ENCODE measurements at regions not wholly inside any gene's neighbourhood (a gene's known extent, or its start where the extent isn't known, plus 50 kb on each side); places are given as distances from the start of the nearest gene placed in this dataset.
"Not testable (repeated sequence)": the region's sequence is repeated elsewhere in the genome, so short reads cannot be mapped to it uniquely, and the experiment has no call there.

GRCh38 chr6:21741221-21742109, 147.9 kb downstream of the SOX4 start:
- DNase-seq (ENCODE audit: low read depth in 3 of 3, low spot score in 2 of 3) = no peak

- DNase-seq (ENCODE audit: low read depth in 3 of 3, low spot score in 2 of 3) = no peak
Measured at GRCh38 chr6:21742238-21742660, 148.7 kb downstream of the SOX4 start.

- DNase-seq (ENCODE audit: low read depth in 3 of 3, low spot score in 2 of 3) = no peak
Measured at GRCh38 chr6:21744331-21744730, 150.8 kb downstream of the SOX4 start.

GRCh38 chr6:21745543-21746337, 152.2 kb downstream of the SOX4 start:
- no peak for DNase-seq (ENCODE audit: low read depth in 3 of 3, low spot score in 2 of 3)

- DNase-seq (ENCODE audit: low read depth in 3 of 3, low spot score in 2 of 3) = no peak
Measured at GRCh38 chr6:21747441-21747840, 153.9 kb downstream of the SOX4 start.

GRCh38 chr6:21748343-21749056, 154.9 kb downstream of the SOX4 start:
- no peak for DNase-seq (ENCODE audit: low read depth in 3 of 3, low spot score in 2 of 3)

GRCh38 chr6:21749754-21750153, 156.2 kb downstream of the SOX4 start:
- DNase-seq (ENCODE audit: low read depth in 3 of 3, low spot score in 2 of 3) = no peak

- no peak for DNase-seq (ENCODE audit: low read depth in 3 of 3, low spot score in 2 of 3)
Measured at GRCh38 chr6:21750575-21750974, 157.0 kb downstream of the SOX4 start.

GRCh38 chr6:21751608-21752007, 158.1 kb downstream of the SOX4 start:
- DNase-seq (ENCODE audit: low read depth in 3 of 3, low spot score in 2 of 3) = no peak

GRCh38 chr6:21752054-21752811, 158.7 kb downstream of the SOX4 start:
- DNase-seq (ENCODE audit: low read depth in 3 of 3, low spot score in 2 of 3) = no peak

- no peak for DNase-seq (ENCODE audit: low read depth in 3 of 3, low spot score in 2 of 3)
Measured at GRCh38 chr6:21753241-21754108, 159.9 kb downstream of the SOX4 start.

GRCh38 chr6:21754891-21755290, 161.3 kb downstream of the SOX4 start:
- no peak for DNase-seq (ENCODE audit: low read depth in 3 of 3, low spot score in 2 of 3)

- no peak for DNase-seq (ENCODE audit: low read depth in 3 of 3, low spot score in 2 of 3)
Measured at GRCh38 chr6:21756487-21756886, 162.9 kb downstream of the SOX4 start.

- DNase-seq (ENCODE audit: low read depth in 3 of 3, low spot score in 2 of 3) = not testable (repeated sequence)
Measured at GRCh38 chr6:21757392-21757791, 163.8 kb downstream of the SOX4 start.

- no peak for DNase-seq (ENCODE audit: low read depth in 3 of 3, low spot score in 2 of 3)
Measured at GRCh38 chr6:21759721-21760120, 166.2 kb downstream of the SOX4 start.

- not testable (repeated sequence) for DNase-seq (ENCODE audit: low read depth in 3 of 3, low spot score in 2 of 3)
Measured at GRCh38 chr6:21761053-21761730, 167.6 kb downstream of the SOX4 start.

GRCh38 chr6:21764989-21765388, 171.4 kb downstream of the SOX4 start:
- no peak for DNase-seq (ENCODE audit: low read depth in 3 of 3, low spot score in 2 of 3)

GRCh38 chr6:21767891-21768648, 174.5 kb downstream of the SOX4 start:
- DNase-seq (ENCODE audit: low read depth in 3 of 3, low spot score in 2 of 3) = no peak

Measured in right renal cortex interstitium (tissue), 3 donors.